ENCODE measurements at regions not wholly inside any gene's neighbourhood (a gene's known extent, or its start where the extent isn't known, plus 50 kb on each side); places are given as distances from the start of the nearest gene placed in this dataset.

- DNase-seq (ENCODE audit: low read depth, low spot score), result no peak
- TF ChIP-seq EZH2 (IDR thresholded peaks at IDR 0.05) (no peak), FOXP2 (optimal IDR thresholded peaks at IDR 0.05; ENCODE audit: control extremely low read depth, extremely low read length, insufficient read depth) (no peak), POLR2AphosphoS5 (IDR thresholded peaks at IDR 0.05; ENCODE audit: borderline replicate concordance, low read depth, low read length) (no peak)
- Histone ChIP-seq H3K36me3 (ENCODE audit: insufficient read depth, low read length) (no peaks in the 10 kb centered on the region), H3K9ac (ENCODE audit: insufficient read length) (no peak overlapping the region), H3K4me3 (no peak overlapping the region), H3K27ac (no peak overlapping the region), H3K9me3 (ENCODE audit: low read depth, low read length) (no peaks in the 10 kb centered on the region)
Observed at GRCh38 chr5:154631141-154631540, 124.0 kb upstream of the LARP1 start.

GRCh38 chr5:154630410-154630809 lies 124.8 kb upstream of the LARP1 start:
- TF ChIP-seq FOXP2 (optimal IDR thresholded peaks at IDR 0.05; ENCODE audit: control extremely low read depth, extremely low read length, insufficient read depth) (no peak), POLR2AphosphoS5 (IDR thresholded peaks at IDR 0.05; ENCODE audit: borderline replicate concordance, low read depth, low read length) (no peak), EZH2 (IDR thresholded peaks at IDR 0.05) (no peak)
- Histone ChIP-seq H3K4me3 (no peak overlapping the region), H3K9me3 (ENCODE audit: low read depth, low read length) (no peaks in the 10 kb centered on the region), H3K27ac (no peak overlapping the region), H3K36me3 (ENCODE audit: insufficient read depth, low read length) (no peaks in the 10 kb centered on the region), H3K9ac (ENCODE audit: insufficient read length) (no peak overlapping the region)
- no peak for DNase-seq (ENCODE audit: low read depth, low spot score)

GRCh38 chr5:154628685-154629084 lies 126.5 kb upstream of the LARP1 start:
- no peak overlapping the region for H3K9ac ChIP-seq (ENCODE audit: insufficient read length)
- H3K36me3 ChIP-seq (ENCODE audit: insufficient read depth, low read length), result no peaks in the 10 kb centered on the region
- no peak for DNase-seq (ENCODE audit: low read depth, low spot score)

GRCh38 chr5:154627698-154628678 lies 127.2 kb upstream of the LARP1 start:
- DNase-seq (ENCODE audit: low read depth, low spot score), result no peak
- Histone ChIP-seq H3K9ac (ENCODE audit: insufficient read length) (peak overlapping the region; percentile 38), H3K36me3 (ENCODE audit: insufficient read depth, low read length) (no peaks in the 10 kb centered on the region), H3K9me3 (ENCODE audit: low read depth, low read length) (no peaks in the 10 kb centered on the region), H3K27ac (peak overlapping the region; percentile 63), H3K4me3 (peak overlapping the region; percentile 8)
- TF ChIP-seq FOXP2 (optimal IDR thresholded peaks at IDR 0.05; ENCODE audit: control extremely low read depth, extremely low read length, insufficient read depth) (no peak), POLR2AphosphoS5 (IDR thresholded peaks at IDR 0.05; ENCODE audit: borderline replicate concordance, low read depth, low read length) (peak; percentile 38; the same call in 1 of the 2 replicates), EZH2 (IDR thresholded peaks at IDR 0.05) (no peak)

More at GRCh38 chr5:154628685-154629084, 126.5 kb upstream of the LARP1 start:
- TF ChIP-seq EZH2 (IDR thresholded peaks at IDR 0.05) (no peak), POLR2AphosphoS5 (IDR thresholded peaks at IDR 0.05; ENCODE audit: borderline replicate concordance, low read depth, low read length) (no peak), FOXP2 (optimal IDR thresholded peaks at IDR 0.05; ENCODE audit: control extremely low read depth, extremely low read length, insufficient read depth) (no peak)
- H3K9me3 ChIP-seq (ENCODE audit: low read depth, low read length), result no peaks in the 10 kb centered on the region
- no peak overlapping the region for H3K4me3 ChIP-seq
- peak overlapping the region; percentile 63 for H3K27ac ChIP-seq

- Histone ChIP-seq H3K27ac (peak overlapping the region; percentile 63), H3K4me3 (peak overlapping the region; percentile 8; the same call in 1 of the 2 replicates), H3K9ac (ENCODE audit: insufficient read length) (peak overlapping the region; percentile 38), H3K36me3 (ENCODE audit: insufficient read depth, low read length) (no peaks in the 10 kb centered on the region), H3K9me3 (ENCODE audit: low read depth, low read length) (no peaks in the 10 kb centered on the region)
- no peak for DNase-seq (ENCODE audit: low read depth, low spot score)
- TF ChIP-seq POLR2AphosphoS5 (IDR thresholded peaks at IDR 0.05; ENCODE audit: borderline replicate concordance, low read depth, low read length) (no peak), EZH2 (IDR thresholded peaks at IDR 0.05) (no peak), FOXP2 (optimal IDR thresholded peaks at IDR 0.05; ENCODE audit: control extremely low read depth, extremely low read length, insufficient read depth) (no peak)
Observed at GRCh38 chr5:154626876-154627557, 128.2 kb upstream of the LARP1 start.

- no peak for TF ChIP-seq EZH2 (IDR thresholded peaks at IDR 0.05)
- TF ChIP-seq FOXP2 (optimal IDR thresholded peaks at IDR 0.05; ENCODE audit: control extremely low read depth, extremely low read length, insufficient read depth), result no peak
- no peak for TF ChIP-seq POLR2AphosphoS5 (IDR thresholded peaks at IDR 0.05; ENCODE audit: borderline replicate concordance, low read depth, low read length)
- Histone ChIP-seq H3K9me3 (ENCODE audit: low read depth, low read length) (no peaks in the 10 kb centered on the region), H3K9ac (ENCODE audit: insufficient read length) (no peak overlapping the region), H3K27ac (no peak overlapping the region), H3K36me3 (ENCODE audit: insufficient read depth, low read length) (no peaks in the 10 kb centered on the region), H3K4me3 (no peak overlapping the region)
- no peak for DNase-seq (ENCODE audit: low read depth, low spot score)
Observed at GRCh38 chr5:154625031-154625430, 130.1 kb upstream of the LARP1 start.

GRCh38 chr5:154624341-154624740 lies 130.8 kb upstream of the LARP1 start:
- Histone ChIP-seq H3K9ac (ENCODE audit: insufficient read length) (no peak overlapping the region), H3K9me3 (ENCODE audit: low read depth, low read length) (no peaks in the 10 kb centered on the region), H3K36me3 (ENCODE audit: insufficient read depth, low read length) (no peaks in the 10 kb centered on the region), H3K4me3 (no peak overlapping the region), H3K27ac (no peak overlapping the region)
- no peak for DNase-seq (ENCODE audit: low read depth, low spot score)
- no peak for TF ChIP-seq EZH2 (IDR thresholded peaks at IDR 0.05)

GRCh38 chr5:154620411-154620810 lies 134.8 kb upstream of the LARP1 start:
- Histone ChIP-seq H3K36me3 (ENCODE audit: insufficient read depth, low read length) (no peaks in the 10 kb centered on the region), H3K9ac (ENCODE audit: insufficient read length) (no peak overlapping the region), H3K9me3 (ENCODE audit: low read depth, low read length) (no peaks in the 10 kb centered on the region), H3K4me3 (no peak overlapping the region), H3K27ac (no peak overlapping the region)
- TF ChIP-seq POLR2AphosphoS5 (IDR thresholded peaks at IDR 0.05; ENCODE audit: borderline replicate concordance, low read depth, low read length) (no peak), FOXP2 (optimal IDR thresholded peaks at IDR 0.05; ENCODE audit: control extremely low read depth, extremely low read length, insufficient read depth) (no peak), EZH2 (IDR thresholded peaks at IDR 0.05) (no peak)
- DNase-seq (ENCODE audit: low read depth, low spot score), result no peak
